IgD-negative memory B cell (primary cell): ENCODE measurements at regions not wholly inside any gene's neighbourhood (a gene's known extent, or its start where the extent isn't known, plus 50 kb on each side); places are given as distances from the start of the nearest gene placed in this dataset.
"Not testable (repeated sequence)": the region's sequence is repeated elsewhere in the genome, so short reads cannot be mapped to it uniquely, and the experiment has no call there.

Experiments used
- H3K27ac Mint-ChIP-seq, 3 donors: one replicate each; pipeline ENCODE4 v1.8.0; 2020 to 2022; ENCODE audit warnings: mild to moderate bottlenecking in 3 of 3, mixed read lengths in 3 of 3, moderate library complexity in 1 of 3
- H3K27me3 Mint-ChIP-seq: one replicate; pipeline ENCODE4 v1.8.0; 2021; ENCODE audit warnings: mixed read lengths
- H3K36me3 Mint-ChIP-seq: one replicate; pipeline ENCODE4 v1.8.0; 2020; ENCODE audit warnings: mild to moderate bottlenecking, mixed read lengths
- H3K4me1 Mint-ChIP-seq, 3 donors: one replicate each; pipeline ENCODE4 v1.8.0; 2020 to 2022; ENCODE audit warnings: mixed read lengths in 3 of 3, mild to moderate bottlenecking in 1 of 3
- H3K4me3 Mint-ChIP-seq, 4 donors: one replicate each; pipeline ENCODE4 v1.8.0; 2020 to 2022; ENCODE audit warnings: mild to moderate bottlenecking in 4 of 4, mixed read lengths in 4 of 4, moderate library complexity in 3 of 4
- H3K9me3 Mint-ChIP-seq, 3 donors: one replicate each; pipeline ENCODE4 v1.8.0; 2020 to 2021; ENCODE audit warnings: mixed read lengths in 3 of 3, mild to moderate bottlenecking in 1 of 3

DNA sequence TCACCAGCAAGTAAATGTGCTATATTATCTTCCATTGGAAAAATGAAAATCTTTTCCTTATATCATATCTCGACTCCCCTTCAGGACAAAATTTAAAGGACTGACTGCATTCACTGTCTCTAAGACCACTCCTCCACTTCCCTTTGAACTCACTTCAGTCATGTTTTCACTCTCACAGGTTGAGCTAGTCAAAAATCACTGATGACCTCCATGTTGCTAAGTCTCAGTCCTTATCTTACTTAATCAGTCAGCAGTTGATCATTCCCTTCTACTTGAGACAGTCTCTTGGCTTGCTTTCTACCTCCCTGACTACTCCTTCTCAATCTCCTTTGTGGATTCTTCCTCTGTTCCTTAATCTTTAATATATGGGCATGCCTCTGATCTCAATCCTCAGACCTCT lies 117.0 kb upstream of the LSM6 start:
- Mint-ChIP-seq H3K4me1 (peaks cover 22 to 33% (median 28%) of the 10 kb centered on the region in 3 donors), H3K36me3 (no peaks in the 10 kb centered on the region), H3K9me3 (no peaks in the 10 kb centered on the region), H3K27me3 (peaks cover 2% of the 10 kb centered on the region), H3K4me3 (no peak overlapping the region), H3K27ac (no peak overlapping the region)

DNA sequence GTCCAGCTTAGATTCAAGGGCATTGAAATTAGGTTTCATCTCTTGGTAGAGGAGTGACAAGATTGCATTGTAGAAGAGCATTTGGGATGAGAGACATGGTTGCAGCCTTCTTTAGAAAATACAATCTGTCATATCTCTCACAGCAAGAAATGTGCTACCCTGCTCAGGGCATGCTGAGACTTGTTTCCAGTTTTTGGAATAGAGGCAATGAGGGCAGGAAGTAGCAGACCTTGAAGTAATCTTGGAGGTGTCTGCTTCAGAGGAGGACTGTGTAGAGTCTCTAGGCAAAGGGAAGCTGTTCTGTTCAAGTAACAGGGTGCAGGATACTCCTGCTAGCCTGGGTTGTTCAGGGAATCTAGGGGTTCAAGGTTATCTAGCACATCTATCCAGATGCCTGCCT lies 116.1 kb upstream of the ZNF827 start:
- Mint-ChIP-seq H3K27me3 (no peaks in the 10 kb centered on the region), H3K9me3 (no peaks in the 10 kb centered on the region), H3K4me1 (peaks cover 8 to 31% (median 18%) of the 10 kb centered on the region in 3 donors), H3K36me3 (no peaks in the 10 kb centered on the region), H3K4me3 (no peak overlapping the region), H3K27ac (no peak overlapping the region)

DNA sequence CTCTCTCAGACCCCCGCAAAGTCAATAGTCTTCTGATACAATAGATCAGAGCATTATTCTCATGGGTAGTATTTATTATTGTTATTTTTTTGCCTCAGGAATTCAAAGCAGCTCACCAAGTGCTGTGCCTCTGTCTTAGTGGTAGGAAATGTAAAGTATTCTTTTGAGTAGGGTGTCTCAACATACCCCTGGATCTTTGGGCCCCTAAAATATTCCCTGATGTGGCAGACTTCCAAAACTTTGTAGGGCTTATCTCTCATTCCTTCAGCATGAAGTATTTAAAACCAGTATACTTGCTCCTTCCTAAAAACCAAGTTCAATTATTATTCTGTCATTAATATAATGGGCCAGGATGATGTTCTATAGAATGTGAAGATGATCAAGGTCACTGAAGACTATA lies 115.3 kb upstream of the ZNF827 start:
- no peak overlapping the region for H3K4me3 Mint-ChIP-seq
- H3K9me3 Mint-ChIP-seq = no peaks in the 10 kb centered on the region
- no peak overlapping the region for H3K27ac Mint-ChIP-seq
- peaks cover 9 to 36% (median 18%) of the 10 kb centered on the region in 3 donors for H3K4me1 Mint-ChIP-seq
- no peaks in the 10 kb centered on the region for H3K27me3 Mint-ChIP-seq
- H3K36me3 Mint-ChIP-seq = no peaks in the 10 kb centered on the region

DNA sequence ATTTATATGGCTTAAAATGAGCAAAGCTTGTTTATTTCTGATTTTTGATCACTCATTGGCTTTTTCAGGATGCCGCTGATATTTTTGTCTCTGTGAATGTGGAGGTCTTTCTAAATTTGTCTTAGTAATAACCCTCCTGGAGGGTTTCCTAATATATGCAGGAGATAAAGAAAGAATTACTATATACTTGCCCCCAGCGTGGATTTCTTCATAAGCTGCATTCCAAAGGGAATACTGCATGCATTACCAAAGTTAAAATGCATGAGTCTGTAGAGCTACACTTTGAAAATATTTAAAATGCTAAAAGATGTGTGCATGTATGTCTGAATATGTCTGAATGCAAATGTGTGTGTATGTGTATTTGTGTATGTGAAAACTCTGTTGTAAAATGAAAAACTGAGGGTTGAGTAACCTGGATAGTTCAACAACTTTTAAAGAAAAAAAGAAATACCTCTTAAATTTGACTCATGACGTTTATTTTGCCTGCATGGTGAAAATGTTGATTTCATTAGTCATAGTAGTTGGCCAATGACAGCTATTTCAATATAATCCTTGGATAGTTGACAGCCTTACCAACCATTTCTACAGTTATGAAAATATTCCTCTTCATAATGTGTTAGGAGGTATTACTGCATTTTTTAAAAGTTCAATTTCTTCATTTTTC lies 113.2 kb upstream of the ZNF827 start:
- Mint-ChIP-seq H3K9me3 (peaks cover 0 to 6% (median 5%) of the 10 kb centered on the region in 3 donors), H3K4me3 (no peak overlapping the region), H3K27ac (no peak overlapping the region), H3K36me3 (peaks cover under 1% of the 10 kb centered on the region), H3K4me1 (peaks cover 17 to 49% (median 25%) of the 10 kb centered on the region in 3 donors), H3K27me3 (peaks cover 1% of the 10 kb centered on the region)

DNA sequence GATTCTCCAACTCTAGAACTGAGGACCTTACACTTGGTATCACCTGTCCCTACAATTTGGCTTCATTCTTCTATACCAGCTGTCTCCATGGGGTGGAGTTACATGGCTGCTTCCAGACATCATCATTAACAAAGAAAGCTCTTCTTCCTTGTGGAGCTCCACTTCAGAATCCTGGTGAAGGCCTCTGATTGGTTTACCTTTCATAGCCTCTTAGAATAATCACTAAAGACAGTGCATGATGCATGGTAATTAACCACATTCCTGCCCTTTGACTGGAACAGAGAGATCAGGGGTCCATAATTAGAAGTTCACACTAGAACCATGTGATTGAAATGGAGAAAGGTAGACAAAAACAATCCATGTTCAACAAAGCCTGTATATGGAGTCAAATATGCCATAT lies 112.6 kb upstream of the ZNF827 start:
- Mint-ChIP-seq H3K9me3 (peaks cover 0 to 6% (median 5%) of the 10 kb centered on the region in 3 donors), H3K27ac (peak overlapping the region in 2 of 3 donors; percentile 7 to 51), H3K36me3 (peaks cover 6% of the 10 kb centered on the region), H3K4me1 (peaks cover 24 to 49% (median 26%) of the 10 kb centered on the region in 3 donors), H3K27me3 (peaks cover 1% of the 10 kb centered on the region), H3K4me3 (no peak overlapping the region)

DNA sequence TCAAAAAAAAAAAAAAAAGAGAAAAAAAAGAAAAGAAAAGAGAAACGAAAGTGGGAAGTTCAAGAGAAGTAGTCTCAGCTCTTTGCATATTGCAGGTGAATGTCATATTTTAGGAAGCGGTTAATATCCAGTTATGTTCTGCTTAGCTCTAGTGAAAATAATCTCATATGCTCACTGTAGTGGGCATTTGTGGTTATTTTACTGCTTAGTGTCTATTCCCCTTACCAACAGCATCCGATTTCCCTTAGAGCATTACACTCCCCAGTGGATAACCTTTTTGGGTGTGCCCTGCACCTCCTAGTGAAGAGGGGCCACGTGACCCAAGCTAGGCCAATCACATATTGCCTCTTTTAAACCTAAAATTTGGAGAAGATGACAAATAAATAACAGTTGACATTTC lies 111.2 kb upstream of the ZNF827 start:
- H3K4me3 Mint-ChIP-seq = peak overlapping the region; percentile 0 to 63 (median 43)
- peaks cover 0 to 6% (median 5%) of the 10 kb centered on the region in 3 donors for H3K9me3 Mint-ChIP-seq
- peaks cover 27 to 48% (median 32%) of the 10 kb centered on the region in 3 donors for H3K4me1 Mint-ChIP-seq
- peaks cover 1% of the 10 kb centered on the region for H3K27me3 Mint-ChIP-seq
- H3K36me3 Mint-ChIP-seq = peaks cover 8% of the 10 kb centered on the region
- peak overlapping the region; percentile 11 to 90 (median 28) for H3K27ac Mint-ChIP-seq

DNA sequence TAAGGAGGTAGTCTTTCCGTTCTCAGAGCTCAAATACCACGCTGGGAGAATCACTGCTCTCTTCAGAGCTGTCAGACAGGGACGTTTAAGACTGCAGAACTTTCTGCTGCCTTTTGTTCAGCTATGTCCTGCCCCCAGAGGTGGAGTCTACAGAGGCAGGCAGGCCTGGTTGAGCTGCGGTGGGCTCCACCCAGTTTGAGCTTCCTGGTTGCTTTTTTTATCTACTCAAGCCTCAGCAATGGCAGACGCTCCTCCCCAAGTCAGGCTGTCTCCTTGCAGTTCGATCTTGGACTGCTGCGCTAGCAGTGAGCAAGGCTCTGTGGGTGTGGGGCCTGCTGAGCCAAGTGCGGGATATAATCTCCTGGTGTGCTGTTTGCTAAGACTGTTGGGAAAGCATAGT lies 109.1 kb upstream of the ZNF827 start:
- not testable (repeated sequence) for H3K27ac Mint-ChIP-seq, H3K36me3 Mint-ChIP-seq, H3K27me3 Mint-ChIP-seq
- Mint-ChIP-seq H3K4me3 (peak overlapping the region in 1 of 4 donors; percentile 36), H3K9me3 (peaks cover under 1 to 11% (median 5%) of the 10 kb centered on the region in 3 donors), H3K4me1 (peaks cover 35 to 52% (median 40%) of the 10 kb centered on the region in 3 donors)

DNA sequence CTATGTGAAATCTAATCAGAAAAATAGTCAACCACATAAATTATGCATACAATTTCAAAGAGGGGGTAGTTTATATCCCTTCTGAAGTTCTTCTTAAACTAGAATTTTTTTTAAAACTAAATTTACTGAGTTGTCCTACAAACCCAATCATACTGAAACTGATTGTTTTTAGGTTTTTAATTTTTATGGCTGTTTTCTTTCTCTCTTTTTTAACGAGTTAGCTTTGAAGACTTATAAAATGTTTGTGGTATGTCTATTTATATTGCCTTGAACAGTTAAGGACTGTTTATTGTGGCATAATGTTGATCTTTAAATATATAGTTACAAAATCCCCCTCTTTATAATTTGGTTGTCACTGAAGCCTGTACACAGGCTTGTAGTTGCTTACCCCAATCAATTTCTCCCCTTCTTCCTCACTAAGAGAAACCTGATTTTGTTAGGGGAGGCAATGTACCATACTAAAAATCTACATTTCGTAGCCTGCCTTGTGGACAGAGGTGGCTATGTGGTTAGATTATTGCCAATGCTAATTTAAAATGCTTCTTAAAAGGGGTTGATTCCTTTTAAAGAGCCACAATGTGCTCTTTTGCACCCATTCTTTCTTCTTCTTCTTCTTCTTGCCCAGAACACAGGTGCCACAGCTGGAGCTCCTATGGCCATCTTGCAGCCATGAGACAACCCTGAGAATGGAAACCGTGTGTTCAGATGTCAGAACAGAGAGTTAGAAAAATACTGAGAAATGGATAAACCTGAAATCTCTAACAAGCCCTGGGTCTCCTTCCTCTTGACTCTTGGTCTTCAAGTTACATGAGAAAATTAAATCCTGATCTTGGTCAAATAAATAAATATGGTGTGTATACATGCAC lies 102.7 kb upstream of the ZNF827 start:
- Mint-ChIP-seq H3K27me3 (no peaks in the 10 kb centered on the region), H3K27ac (no peak overlapping the region), H3K9me3 (peaks cover 0 to 6% (median 1%) of the 10 kb centered on the region in 3 donors), H3K4me3 (no peak overlapping the region), H3K36me3 (peaks cover 3% of the 10 kb centered on the region), H3K4me1 (peaks cover 18 to 33% (median 22%) of the 10 kb centered on the region in 3 donors)

DNA sequence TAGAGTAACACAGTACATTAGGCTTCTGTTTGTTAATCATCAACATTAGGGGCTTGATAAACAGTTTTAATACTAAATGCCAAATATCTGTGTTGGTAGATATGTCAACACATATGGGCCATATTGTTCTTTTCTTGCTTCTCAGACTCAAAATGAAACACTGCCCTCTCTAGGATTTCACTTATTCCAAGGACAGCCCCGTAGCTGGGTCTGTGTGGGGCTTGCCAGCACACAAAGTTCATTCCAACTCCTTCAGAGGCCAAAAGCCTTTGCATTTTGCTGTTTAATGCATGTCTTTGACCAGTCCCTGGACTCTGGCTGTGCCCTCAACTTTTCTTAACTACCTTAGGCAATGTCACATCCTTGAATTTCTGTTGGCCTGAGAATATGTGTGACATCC lies 102.0 kb upstream of the ZNF827 start:
- Mint-ChIP-seq H3K9me3 (peaks cover 0 to 6% (median 1%) of the 10 kb centered on the region in 3 donors), H3K36me3 (no peaks in the 10 kb centered on the region), H3K4me3 (no peak overlapping the region), H3K27ac (no peak overlapping the region), H3K27me3 (no peaks in the 10 kb centered on the region), H3K4me1 (peaks cover 18 to 29% (median 22%) of the 10 kb centered on the region in 3 donors)

DNA sequence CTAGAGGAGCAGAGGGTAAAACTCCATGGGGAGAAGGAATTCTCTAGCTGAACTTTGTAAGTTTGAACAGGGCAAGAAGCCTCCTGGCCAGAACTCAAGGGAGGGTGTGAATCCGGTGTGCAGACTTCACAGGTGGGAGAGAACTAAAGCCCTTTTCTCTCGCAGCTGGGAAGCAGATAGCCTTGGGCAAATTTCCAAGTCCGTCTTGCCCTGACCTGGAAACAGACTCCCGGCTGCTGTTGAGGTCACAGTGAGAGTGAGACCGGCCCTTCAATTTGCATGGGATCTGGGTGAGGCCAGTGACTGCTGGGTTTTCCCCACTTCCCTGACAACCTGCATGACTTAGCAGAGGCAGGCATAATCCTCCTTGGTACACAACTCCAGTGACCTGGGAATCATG lies 94.5 kb upstream of the ZNF827 start:
- Mint-ChIP-seq H3K36me3 (no peaks in the 10 kb centered on the region), H3K27me3 (peaks cover 2% of the 10 kb centered on the region), H3K9me3 (no peaks in the 10 kb centered on the region), H3K27ac (peak overlapping the region in 1 of 3 donors; percentile 65), H3K4me3 (peak overlapping the region in 2 of 4 donors; percentile 52 to 71), H3K4me1 (peaks cover 31 to 43% (median 35%) of the 10 kb centered on the region in 3 donors)

DNA sequence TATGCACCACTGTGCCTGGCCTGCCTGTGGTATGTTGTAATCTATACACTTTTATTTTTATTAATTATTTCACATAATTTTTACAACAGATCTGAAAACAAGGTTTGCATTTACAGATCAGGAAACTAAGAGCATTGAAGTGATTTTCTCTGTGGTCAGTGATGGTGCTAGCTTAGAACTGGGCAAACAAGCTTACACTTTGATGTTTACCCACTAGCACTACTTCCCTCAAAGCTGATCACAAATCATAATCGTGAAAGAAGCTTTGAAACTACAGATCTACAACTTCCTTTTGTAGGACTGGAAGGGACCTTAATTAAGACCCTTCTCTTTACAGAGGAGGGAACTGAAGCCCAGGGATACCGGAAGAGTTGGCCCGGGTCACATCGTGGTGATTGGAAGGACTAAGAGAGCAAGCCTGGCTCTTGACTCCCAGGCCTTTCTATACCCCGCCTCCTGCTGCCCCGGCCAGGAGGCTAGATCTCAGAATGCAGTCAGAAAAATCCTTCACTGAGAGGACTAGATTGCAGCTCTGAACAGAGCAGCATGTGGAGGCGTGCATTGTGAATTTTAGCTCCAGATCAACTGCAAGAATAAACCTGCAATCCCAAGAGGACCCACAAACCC lies 93.7 kb upstream of the ZNF827 start:
- Mint-ChIP-seq H3K36me3 (no peaks in the 10 kb centered on the region), H3K27me3 (peaks cover 2% of the 10 kb centered on the region), H3K4me1 (peaks cover 31 to 43% (median 38%) of the 10 kb centered on the region in 3 donors), H3K27ac (peak overlapping the region in 1 of 3 donors; percentile 65), H3K9me3 (no peaks in the 10 kb centered on the region), H3K4me3 (peak overlapping the region in 2 of 4 donors; percentile 71 to 72)

DNA sequence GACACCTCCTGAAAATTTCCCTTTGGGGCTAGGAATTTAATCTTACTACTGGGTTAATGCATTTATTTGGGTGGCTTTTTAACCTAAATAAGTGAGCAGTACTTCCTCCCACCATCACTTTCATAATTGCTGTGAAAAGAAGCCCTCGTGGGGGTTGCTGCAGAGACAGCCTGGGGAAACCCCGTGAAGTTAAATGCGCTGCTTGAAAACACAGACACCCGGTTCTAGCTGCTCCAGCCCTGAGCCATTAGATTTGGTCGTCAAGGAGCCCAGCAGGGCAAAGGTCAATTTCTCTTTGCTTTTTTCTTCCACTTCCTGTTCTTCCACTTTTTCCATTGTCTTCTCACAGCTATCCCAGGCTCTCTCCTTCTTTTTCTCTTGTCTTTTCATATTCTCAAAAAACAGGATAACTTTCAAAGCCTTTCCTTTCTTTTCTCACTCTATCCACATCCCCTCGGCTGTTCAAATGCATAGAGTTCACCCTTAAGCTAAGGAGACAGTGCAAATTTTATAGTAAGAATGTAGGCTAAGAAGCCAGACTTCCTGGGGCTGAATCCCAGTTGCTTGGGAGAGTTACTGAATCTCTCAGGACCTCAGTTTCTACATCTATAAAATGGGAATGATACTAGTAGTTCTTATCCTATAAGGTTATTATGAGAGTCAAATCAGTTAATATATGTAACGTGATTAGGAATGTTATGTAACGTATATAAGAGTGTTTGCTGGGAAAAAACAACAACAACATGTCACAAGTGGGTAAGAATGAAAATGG lies 91.5 kb upstream of the ZNF827 start:
- Mint-ChIP-seq H3K4me3 (peak overlapping the region; percentile 25 to 78 (median 52)), H3K27me3 (peaks cover 2% of the 10 kb centered on the region)

DNA sequence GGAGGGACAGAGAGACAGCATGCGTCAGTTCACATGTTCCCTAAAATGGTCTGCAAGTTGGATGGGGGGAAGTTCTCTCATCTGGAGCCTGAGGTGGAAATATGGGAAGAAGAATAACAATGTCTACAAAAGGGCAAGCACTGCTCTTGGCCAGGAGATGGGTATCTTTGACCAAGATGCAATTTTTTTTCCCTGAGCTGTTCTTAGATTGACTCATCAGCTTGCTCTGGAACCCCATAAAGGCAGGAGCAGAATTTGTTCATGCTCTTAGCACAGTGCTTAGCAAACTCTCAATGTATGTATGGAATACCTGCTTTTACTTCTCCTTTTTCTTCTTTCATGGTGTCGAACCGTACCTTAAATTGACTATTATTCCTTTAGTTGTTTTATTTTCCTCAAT lies 90.5 kb upstream of the ZNF827 start:
- Mint-ChIP-seq H3K4me3 (peak overlapping the region in 3 of 4 donors; percentile 0 to 78 (median 72)), H3K36me3 (no peaks in the 10 kb centered on the region), H3K9me3 (no peaks in the 10 kb centered on the region), H3K27me3 (peaks cover 2% of the 10 kb centered on the region), H3K27ac (peak overlapping the region in 1 of 3 donors; percentile 97), H3K4me1 (peaks cover 35 to 57% (median 47%) of the 10 kb centered on the region in 3 donors)

More for the DNA sequence above, 91.5 kb upstream of the ZNF827 start:
- H3K9me3 Mint-ChIP-seq = no peaks in the 10 kb centered on the region
- H3K36me3 Mint-ChIP-seq = no peaks in the 10 kb centered on the region
- peaks cover 29 to 53% (median 43%) of the 10 kb centered on the region in 3 donors for H3K4me1 Mint-ChIP-seq
- peak overlapping the region in 2 of 3 donors; percentile 64 to 97 for H3K27ac Mint-ChIP-seq

DNA sequence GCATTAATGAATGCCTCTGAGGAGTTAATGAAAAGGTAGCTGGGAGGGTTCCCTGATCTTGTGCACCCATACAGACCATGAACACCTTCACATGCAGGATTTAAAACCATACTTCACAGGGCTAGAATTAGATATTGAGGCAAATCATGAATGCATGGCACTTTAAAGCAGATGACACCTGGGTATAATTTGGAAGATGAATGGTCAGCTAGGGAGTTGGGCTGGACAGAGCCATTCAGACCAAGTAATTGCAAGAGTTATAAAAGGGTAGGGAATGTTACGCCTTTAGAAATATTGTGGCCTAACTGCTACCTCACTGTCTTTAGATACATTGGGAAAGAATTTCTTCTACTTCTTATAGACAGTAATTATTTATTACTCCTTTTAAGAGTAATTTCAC lies 89.1 kb upstream of the ZNF827 start:
- no peak overlapping the region for H3K4me3 Mint-ChIP-seq
- no peaks in the 10 kb centered on the region for H3K36me3 Mint-ChIP-seq
- H3K27me3 Mint-ChIP-seq = no peaks in the 10 kb centered on the region
- peaks cover 38 to 55% (median 42%) of the 10 kb centered on the region in 3 donors for H3K4me1 Mint-ChIP-seq
- no peaks in the 10 kb centered on the region for H3K9me3 Mint-ChIP-seq
- no peak overlapping the region for H3K27ac Mint-ChIP-seq
